ENCODE measurements at regions not wholly inside any gene's neighbourhood (a gene's known extent, or its start where the extent isn't known, plus 50 kb on each side); places are given as distances from the start of the nearest gene placed in this dataset. TPM values are rescaled to one million over a fixed set of nuclear protein-coding genes. Genes with fewer than 3 reads are reported as not detected.

DNA sequence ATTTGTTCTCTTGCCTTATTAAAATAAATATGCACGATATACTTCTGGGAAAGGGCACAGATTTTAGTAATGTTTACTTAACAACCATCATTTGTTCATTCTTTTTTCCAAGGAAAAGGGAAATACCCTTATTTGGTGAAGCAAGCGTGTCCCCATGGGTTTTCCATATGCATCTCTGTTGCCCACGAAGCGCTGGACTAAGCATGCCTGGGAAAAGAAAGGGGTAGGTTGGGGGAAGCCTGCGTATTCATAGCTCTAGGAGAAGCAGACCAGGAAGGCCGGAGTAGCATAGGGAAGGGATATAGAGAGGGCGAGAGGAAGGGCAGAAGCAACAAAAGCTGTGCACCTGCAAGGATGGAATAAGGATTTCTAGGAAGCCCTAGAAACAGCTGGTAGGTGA, 61.8 kb upstream of the ACO1 start:
- DNase-seq: no peak
- no peak overlapping the region for H3K27ac Mint-ChIP-seq
- ATAC-seq: no peak
- no peaks in the 10 kb centered on the region for H3K36me3 Mint-ChIP-seq
- CTCF ChIA-PET: no interaction called here
- peaks cover 7% of the 10 kb centered on the region for H3K27me3 Mint-ChIP-seq
- no peaks in the 10 kb centered on the region for H3K9me3 Mint-ChIP-seq (ENCODE audit: low read depth)
- H3K4me3 Mint-ChIP-seq: no peak overlapping the region
- H3K4me1 Mint-ChIP-seq: no peaks in the 10 kb centered on the region

DNA sequence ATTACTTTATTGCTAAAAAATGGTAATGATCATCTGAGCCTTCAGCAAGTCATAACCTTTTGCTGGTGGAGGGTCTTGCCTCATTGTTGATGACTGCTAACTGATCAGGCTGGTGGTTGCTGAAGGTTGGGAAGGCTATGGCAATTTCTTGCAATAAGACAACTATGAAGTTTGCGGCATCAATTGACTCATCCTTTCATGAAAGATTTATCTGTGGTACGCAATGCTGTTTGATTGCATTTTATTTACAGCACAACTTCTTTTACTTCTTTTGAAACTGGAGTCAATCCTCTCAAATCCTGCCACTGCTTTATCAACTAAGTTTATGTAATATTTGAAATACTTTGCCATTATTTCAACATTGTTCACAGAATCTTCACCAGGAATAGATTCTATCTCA, 58.3 kb upstream of the ACO1 start:
- ATAC-seq (no peak), DNase-seq (no peak)
- H3K36me3 Mint-ChIP-seq: no peaks in the 10 kb centered on the region
- no peaks in the 10 kb centered on the region for H3K9me3 Mint-ChIP-seq (ENCODE audit: low read depth)
- no peak overlapping the region for H3K27ac Mint-ChIP-seq
- no peak overlapping the region for H3K4me3 Mint-ChIP-seq
- H3K4me1 Mint-ChIP-seq: no peaks in the 10 kb centered on the region
- CTCF ChIA-PET: no interaction called here
- H3K27me3 Mint-ChIP-seq: peaks cover 4% of the 10 kb centered on the region

DNA sequence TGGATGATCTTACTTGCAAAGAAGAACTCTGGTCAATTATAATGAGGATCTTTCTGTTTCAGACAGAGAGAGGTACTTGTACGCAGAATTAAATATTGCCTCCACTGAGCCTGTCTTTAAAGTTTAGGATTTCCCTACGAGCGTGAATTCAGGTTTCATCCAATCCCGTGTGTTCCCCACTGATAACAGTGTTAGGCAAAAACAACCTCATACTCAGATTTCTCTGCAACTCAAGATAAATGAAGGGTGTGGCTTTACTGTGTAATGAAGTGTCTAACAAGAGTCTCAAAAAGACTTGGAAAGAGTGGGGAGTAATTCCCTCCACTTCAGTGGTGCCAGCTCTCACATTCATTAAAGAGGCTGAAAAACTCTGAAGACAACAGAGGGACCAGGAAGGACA, 53.2 kb upstream of the ACO1 start:
- no peak for DNase-seq
- H3K4me1 Mint-ChIP-seq: no peaks in the 10 kb centered on the region
- H3K36me3 Mint-ChIP-seq: no peaks in the 10 kb centered on the region
- no peak overlapping the region for H3K27ac Mint-ChIP-seq
- no peak for ATAC-seq
- CTCF ChIA-PET: no interaction called here
- no peak overlapping the region for H3K4me3 Mint-ChIP-seq
- peaks cover 7% of the 10 kb centered on the region for H3K27me3 Mint-ChIP-seq
- no peaks in the 10 kb centered on the region for H3K9me3 Mint-ChIP-seq (ENCODE audit: low read depth)

DNA sequence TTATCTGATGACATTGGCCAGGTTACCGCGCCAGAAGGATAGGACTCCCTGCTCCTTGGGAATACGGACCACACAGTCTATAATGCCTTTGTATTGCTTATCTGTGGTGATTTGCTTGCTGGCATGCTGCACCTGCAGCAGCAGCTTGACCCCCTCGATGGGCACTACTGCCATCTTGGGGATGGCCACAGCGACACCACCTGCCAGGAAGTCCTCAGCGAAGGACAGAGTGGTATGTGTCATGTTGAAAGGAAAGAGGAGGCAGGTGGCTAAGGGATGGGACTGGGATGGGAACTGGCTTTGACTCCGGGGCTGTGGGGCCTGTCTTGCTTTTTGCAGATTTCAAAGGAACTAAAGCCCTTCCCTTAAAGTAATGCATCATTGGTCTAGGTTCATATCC, 50.3 kb upstream of the ACO1 start:
- CTCF ChIA-PET: no interaction called here
- ATAC-seq: no peak
- DNase-seq: no peak
- Mint-ChIP-seq H3K27me3 (peaks cover 6% of the 10 kb centered on the region), H3K4me1 (no peaks in the 10 kb centered on the region), H3K4me3 (no peak overlapping the region), H3K9me3 (ENCODE audit: low read depth) (no peaks in the 10 kb centered on the region), H3K27ac (no peak overlapping the region), H3K36me3 (no peaks in the 10 kb centered on the region)

Small RNAs in the stretch of these regions (microRNA-seq; reads per million reads assigned to microRNA genes)
- gene MIR873 (not detected), gene MIR876 (not detected)

Data from activated CD8-positive, alpha-beta memory T cell treated with anti-CD3 and anti-CD28 coated beads, Interleukin-2, amount 10 ng/mL, durations not matched to agents 7 days and 5 days (primary cell).